Ishikawa (cell line): ENCODE measurements at regions not wholly inside any gene's neighbourhood (a gene's known extent, or its start where the extent isn't known, plus 50 kb on each side); places are given as distances from the start of the nearest gene placed in this dataset.

Experiments used
- CREB1 ChIP-seq: IDR thresholded peaks from 2 replicates; pipeline ENCODE4 v1.6.1; 2012; ENCODE audit warnings: low read depth
- EGR1 ChIP-seq: IDR thresholded peaks from 2 replicates; pipeline ENCODE4 v1.6.1; 2012
- EP300 ChIP-seq: IDR thresholded peaks from 2 replicates; pipeline ENCODE4 v1.6.1; 2012; ENCODE audit warnings: borderline replicate concordance
- MAX ChIP-seq: IDR thresholded peaks from 2 replicates; pipeline ENCODE4 v1.6.1; 2012
- NFIC ChIP-seq: IDR thresholded peaks from 2 replicates; pipeline ENCODE4 v1.6.1; 2012
- RAD21 ChIP-seq: IDR thresholded peaks from 2 replicates; pipeline ENCODE4 v1.6.1; 2012; ENCODE audit warnings: low read depth
- TEAD4 ChIP-seq: IDR thresholded peaks from 2 replicates; pipeline ENCODE4 v1.6.1; 2012
- YY1 ChIP-seq: IDR thresholded peaks from 2 replicates; pipeline ENCODE4 v1.6.1; 2012; ENCODE audit warnings: low read depth

- no peak for TF ChIP-seq CREB1
- TF ChIP-seq EP300 = no peak
- TF ChIP-seq MAX = no peak
- TF ChIP-seq TEAD4 = no peak
- no peak for TF ChIP-seq NFIC
- no peak for TF ChIP-seq RAD21
- no peak for TF ChIP-seq EGR1
- no peak for TF ChIP-seq YY1
These were observed 358.0 kb downstream of the TAF11L14 start for GRCh38 chr5:17992291-17992690.
